HepG2 (cell line): ENCODE measurements at regions not wholly inside any gene's neighbourhood (a gene's known extent, or its start where the extent isn't known, plus 50 kb on each side); places are given as distances from the start of the nearest gene placed in this dataset.

Experiments used
- AKAP8 ChIP-seq: sonication (generic); formaldehyde crosslinking; IDR thresholded peaks from 2 replicates; pipeline ENCODE4 v1.5.1; 2020; ENCODE audit warnings: mild to moderate bottlenecking, missing genetic modification reagents
- ELF4 ChIP-seq: sonication (generic); formaldehyde crosslinking; IDR thresholded peaks from 2 replicates; pipeline ENCODE4 v1.5.0; 2020; ENCODE audit warnings: missing genetic modification reagents, mild to moderate bottlenecking, moderate library complexity, borderline replicate concordance
- POLR2G ChIP-seq: fragments of 200-400 bp; formaldehyde crosslinking; IDR thresholded peaks from 2 replicates; pipeline ENCODE4 v1.6.1; 2018; ENCODE audit warnings: mild to moderate bottlenecking, low read depth, low read length, moderate library complexity
- SIX1 ChIP-seq: sonication (generic); formaldehyde crosslinking; IDR thresholded peaks from 2 replicates; pipeline ENCODE4 v1.4.0; 2020; ENCODE audit warnings: missing genetic modification reagents, borderline replicate concordance
- ZNF160 ChIP-seq: sonication (generic); formaldehyde crosslinking; IDR thresholded peaks from 2 replicates; pipeline ENCODE4 v1.8.0; 2022; ENCODE audit warnings: mild to moderate bottlenecking, inconsistent platforms, missing genetic modification reagents
- ZNF484 ChIP-seq: sonication (generic); formaldehyde crosslinking; IDR thresholded peaks from 2 replicates; pipeline ENCODE4 v1.5.1; 2020; ENCODE audit warnings: mild to moderate bottlenecking, low read depth, missing genetic modification reagents, borderline replicate concordance
- ZNF577 ChIP-seq: sonication (generic); formaldehyde crosslinking; IDR thresholded peaks from 2 replicates; pipeline ENCODE4 v1.4.0; 2020; ENCODE audit warnings: mild to moderate bottlenecking, low read depth, missing genetic modification reagents, borderline replicate concordance
- ZNF788 ChIP-seq: sonication (generic); formaldehyde crosslinking; IDR thresholded peaks from 2 replicates; pipeline ENCODE4 v1.5.0; 2020; ENCODE audit warnings: mild to moderate bottlenecking, missing genetic modification reagents, borderline replicate concordance
- TF ChIP-seq, protein P1 (sequence below): sonication (generic); formaldehyde crosslinking; IDR thresholded peaks from 2 replicates; pipeline ENCODE4 v1.4.0; 2020; ENCODE audit warnings: mild to moderate bottlenecking, missing genetic modification reagents
- TF ChIP-seq, protein P2 (sequence below): sonication (generic); formaldehyde crosslinking; IDR thresholded peaks from 2 replicates; pipeline ENCODE4 v1.8.1; 2023; ENCODE audit warnings: mild to moderate bottlenecking, moderate library complexity, missing genetic modification reagents
- TF ChIP-seq, protein P3 (sequence below): sonication (generic); formaldehyde crosslinking; IDR thresholded peaks from 2 replicates; pipeline ENCODE4 v1.4.0; 2020; ENCODE audit warnings: low read depth, mild to moderate bottlenecking, missing genetic modification reagents

DNA sequence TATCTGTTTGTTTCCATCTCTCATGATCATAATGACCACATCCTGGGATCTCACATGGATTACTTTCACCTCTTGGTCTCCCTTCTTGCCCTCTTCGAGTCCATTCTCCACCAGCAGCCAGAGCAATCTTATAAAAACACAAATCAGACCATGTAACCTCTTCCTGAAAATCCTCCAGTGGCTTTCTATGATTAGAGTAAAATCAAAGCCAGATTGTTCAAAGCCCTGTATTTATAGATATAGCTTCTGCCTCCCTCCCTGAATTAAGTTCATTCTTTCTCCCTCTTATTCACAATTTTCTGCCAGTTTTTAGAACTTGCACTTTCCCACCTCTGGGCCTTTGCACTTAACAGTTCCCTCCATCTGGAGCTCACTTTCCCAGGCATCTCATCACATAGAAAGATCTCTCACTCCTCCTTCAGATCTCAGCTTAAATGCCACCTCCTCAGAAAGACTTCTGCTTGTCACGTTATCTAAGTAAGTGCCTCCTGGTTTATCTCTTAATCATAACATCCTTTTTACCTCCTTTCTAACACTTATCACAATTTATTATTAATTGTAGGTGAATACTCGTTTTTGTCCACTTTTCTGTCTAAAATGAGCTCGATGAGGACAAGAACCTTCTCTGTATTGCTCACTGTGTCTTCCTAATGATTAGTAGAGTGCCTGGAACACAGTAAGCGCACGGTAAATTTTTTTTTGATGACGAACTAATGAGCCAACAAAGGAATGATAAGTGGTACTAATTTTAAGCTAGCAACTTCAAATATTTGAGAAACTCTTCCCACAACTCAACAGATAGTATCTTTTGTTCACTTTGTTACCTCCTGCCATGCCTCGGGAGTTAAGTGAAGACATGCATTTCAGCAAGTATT, 80.5 kb downstream of the CYB561 start (continued):
- TF ChIP-seq, protein P1, sequence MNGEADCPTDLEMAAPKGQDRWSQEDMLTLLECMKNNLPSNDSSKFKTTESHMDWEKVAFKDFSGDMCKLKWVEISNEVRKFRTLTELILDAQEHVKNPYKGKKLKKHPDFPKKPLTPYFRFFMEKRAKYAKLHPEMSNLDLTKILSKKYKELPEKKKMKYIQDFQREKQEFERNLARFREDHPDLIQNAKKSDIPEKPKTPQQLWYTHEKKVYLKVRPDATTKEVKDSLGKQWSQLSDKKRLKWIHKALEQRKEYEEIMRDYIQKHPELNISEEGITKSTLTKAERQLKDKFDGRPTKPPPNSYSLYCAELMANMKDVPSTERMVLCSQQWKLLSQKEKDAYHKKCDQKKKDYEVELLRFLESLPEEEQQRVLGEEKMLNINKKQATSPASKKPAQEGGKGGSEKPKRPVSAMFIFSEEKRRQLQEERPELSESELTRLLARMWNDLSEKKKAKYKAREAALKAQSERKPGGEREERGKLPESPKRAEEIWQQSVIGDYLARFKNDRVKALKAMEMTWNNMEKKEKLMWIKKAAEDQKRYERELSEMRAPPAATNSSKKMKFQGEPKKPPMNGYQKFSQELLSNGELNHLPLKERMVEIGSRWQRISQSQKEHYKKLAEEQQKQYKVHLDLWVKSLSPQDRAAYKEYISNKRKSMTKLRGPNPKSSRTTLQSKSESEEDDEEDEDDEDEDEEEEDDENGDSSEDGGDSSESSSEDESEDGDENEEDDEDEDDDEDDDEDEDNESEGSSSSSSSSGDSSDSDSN, result no peak
- TF ChIP-seq, protein P2, sequence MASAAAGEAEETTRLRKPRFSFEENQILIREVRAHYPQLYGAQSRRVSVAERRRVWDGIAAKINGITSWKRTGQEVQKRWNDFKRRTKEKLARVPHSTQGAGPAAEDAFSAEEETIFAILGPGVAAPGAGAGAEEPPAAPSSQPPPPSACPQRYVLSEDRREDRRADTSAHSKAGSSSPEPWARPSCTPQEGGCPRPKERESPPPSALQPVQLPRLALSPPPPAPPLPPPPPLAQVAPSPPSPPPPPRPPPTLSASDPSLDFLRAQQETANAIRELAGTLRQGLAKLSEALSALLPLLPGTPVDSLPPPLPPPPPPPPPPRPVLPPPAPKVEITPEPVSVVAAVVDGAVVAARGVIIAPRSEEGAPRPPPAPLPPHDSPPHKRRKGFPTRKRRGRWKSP (CRISPR knock-in tag), result no peak
- TF ChIP-seq ZNF484 (no peak), ZNF160 (CRISPR knock-in tag) (no peak), SIX1 (CRISPR knock-in tag) (no peak), POLR2G (no peak), ZNF577 (CRISPR knock-in tag) (no peak), AKAP8 (no peak), ZNF788 (CRISPR knock-in tag) (no peak), ELF4 (CRISPR knock-in tag) (no peak)
- TF ChIP-seq, protein P3, sequence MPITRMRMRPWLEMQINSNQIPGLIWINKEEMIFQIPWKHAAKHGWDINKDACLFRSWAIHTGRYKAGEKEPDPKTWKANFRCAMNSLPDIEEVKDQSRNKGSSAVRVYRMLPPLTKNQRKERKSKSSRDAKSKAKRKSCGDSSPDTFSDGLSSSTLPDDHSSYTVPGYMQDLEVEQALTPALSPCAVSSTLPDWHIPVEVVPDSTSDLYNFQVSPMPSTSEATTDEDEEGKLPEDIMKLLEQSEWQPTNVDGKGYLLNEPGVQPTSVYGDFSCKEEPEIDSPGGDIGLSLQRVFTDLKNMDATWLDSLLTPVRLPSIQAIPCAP (CRISPR knock-in tag), result no peak
- TF ChIP-seq, all 625 proteins: peak for 0
